Heart left ventricle (tissue), 13 donors: ENCODE measurements at regions not wholly inside any gene's neighbourhood (a gene's known extent, or its start where the extent isn't known, plus 50 kb on each side); places are given as distances from the start of the nearest gene placed in this dataset.

Experiments
- POLR2A ChIP-seq, 2 donors: fragments of 450-650 bp; IDR thresholded peaks; one replicate each; pipeline ENCODE4 v1.6.1; 2017; ENCODE audit warnings: antibody characterized with exemption in 2 of 2, mild to moderate bottlenecking in 2 of 2, moderate library complexity in 2 of 2
- TF ChIP-seq, protein P1 (sequence below), 12 donors: fragments of 200-600 bp; sonication (generic) in 4 of 12; IDR thresholded peaks; one replicate each; pipeline versions ENCODE4 v1.5.0 to v1.8.0; 2018 to 2022; ENCODE audit warnings: antibody characterized with exemption in 12 of 12, mild to moderate bottlenecking in 5 of 12
- donor health status: ischemic (EF 13 %, LVEDD 7.1; RV severe dilation, severe dysfunction).
- donor health status: DM: no; HTN: yes; CAD: no.
- donor health status: DM: no; HTN: no; CAD: no.
- donor health status: ischemic (EF 25% LVEDD 6.9; RV normal size, moderate dysfunction).
- donor health status: ischemic (EF 25% LVEDD 5.7; RV mildly dilated, moderate dysfunction).
- donor health status: ischemic (EF 35%, LVEDD 5.7; RV mildly dilated, moderate dysfunction).
- donor health status: nonischemic (EF 11% LVEDD 7.7; RV severe dilation, severe dysfunction).
- donor health status: DM: yes; HTN: yes; CAD: no.
- donor health status: PGD.
- donor health status: ischemic (EF 29% LVEDD 5.4; RV normal size, mild dysfunction).
- donor health status: nonischemic (EF 23%, LVEDD 6.1; RV moderate dilation, normal function).

DNA sequence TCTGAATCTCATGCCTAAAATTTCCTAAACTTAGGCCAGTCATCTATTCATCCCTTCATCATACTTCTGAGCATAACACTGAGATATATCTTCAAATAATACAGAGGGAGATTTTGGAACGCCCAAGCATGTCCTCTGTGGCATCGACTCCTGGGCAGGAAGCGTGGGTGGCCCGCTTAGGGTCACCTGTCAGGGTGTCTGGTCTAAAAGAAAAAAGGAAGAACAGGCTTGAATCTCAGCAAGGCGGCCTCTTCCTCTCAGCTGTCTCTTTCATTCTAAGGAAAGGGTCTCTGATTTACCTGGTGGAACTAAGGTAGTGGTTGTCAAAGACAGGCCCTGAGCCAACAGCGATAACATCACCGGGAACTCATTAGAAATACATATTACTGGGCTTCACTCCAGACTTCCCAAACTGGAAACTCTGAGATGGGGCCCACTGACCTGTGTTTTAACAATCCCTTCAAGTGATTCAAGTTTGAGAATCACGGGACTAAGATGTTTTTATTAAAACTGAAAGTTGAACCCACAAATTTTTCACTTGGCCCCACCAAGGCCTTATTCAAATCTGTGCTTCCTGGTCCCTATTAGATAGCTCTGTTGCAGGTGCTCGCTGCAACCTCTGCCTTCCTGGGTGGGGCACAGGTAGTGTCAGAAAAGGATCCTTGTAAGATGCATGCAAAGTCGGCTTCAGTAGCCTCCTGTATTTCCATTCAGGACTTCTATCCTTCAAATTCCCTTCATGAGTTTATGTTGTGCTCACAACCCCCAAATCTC lies 162.3 kb upstream of the CCDC68 start:
- TF ChIP-seq, protein P1, sequence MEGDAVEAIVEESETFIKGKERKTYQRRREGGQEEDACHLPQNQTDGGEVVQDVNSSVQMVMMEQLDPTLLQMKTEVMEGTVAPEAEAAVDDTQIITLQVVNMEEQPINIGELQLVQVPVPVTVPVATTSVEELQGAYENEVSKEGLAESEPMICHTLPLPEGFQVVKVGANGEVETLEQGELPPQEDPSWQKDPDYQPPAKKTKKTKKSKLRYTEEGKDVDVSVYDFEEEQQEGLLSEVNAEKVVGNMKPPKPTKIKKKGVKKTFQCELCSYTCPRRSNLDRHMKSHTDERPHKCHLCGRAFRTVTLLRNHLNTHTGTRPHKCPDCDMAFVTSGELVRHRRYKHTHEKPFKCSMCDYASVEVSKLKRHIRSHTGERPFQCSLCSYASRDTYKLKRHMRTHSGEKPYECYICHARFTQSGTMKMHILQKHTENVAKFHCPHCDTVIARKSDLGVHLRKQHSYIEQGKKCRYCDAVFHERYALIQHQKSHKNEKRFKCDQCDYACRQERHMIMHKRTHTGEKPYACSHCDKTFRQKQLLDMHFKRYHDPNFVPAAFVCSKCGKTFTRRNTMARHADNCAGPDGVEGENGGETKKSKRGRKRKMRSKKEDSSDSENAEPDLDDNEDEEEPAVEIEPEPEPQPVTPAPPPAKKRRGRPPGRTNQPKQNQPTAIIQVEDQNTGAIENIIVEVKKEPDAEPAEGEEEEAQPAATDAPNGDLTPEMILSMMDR (IDR thresholded peaks at IDR 0.05): no peak
- no peak for TF ChIP-seq POLR2A (IDR thresholded peaks at IDR 0.05)
